ENCODE measurements at regions not wholly inside any gene's neighbourhood (a gene's known extent, or its start where the extent isn't known, plus 50 kb on each side); places are given as distances from the start of the nearest gene placed in this dataset.

DNA sequence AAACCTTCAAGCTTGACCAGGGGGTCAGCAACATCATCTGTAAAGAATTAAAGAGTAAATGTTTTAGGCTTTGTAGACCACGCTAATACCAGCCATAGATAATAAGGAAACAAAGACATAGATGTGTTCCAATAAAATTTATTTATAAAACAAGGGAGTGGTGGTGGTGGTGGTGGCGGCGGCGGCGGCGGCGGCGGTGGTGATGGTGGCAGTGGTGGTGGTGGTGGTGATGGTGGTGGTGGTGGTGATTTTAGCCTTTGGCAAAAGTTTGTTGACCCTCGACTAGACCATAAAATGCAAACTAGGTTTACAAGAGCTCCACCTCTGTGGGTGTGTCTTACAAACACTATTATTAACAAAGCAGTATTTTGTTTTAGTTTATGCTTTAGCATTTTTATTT, 222.3 kb upstream of the SPOCK3 start:
- intact Hi-C loops (cut with micrococcal nuclease; ENCODE audit: unreplicated experiment) = no loop called here
- H3K4me1 Mint-ChIP-seq (ENCODE audit: low read depth, unreplicated experiment) = peaks cover 6% of the 10 kb centered on the region
- no peaks in the 10 kb centered on the region for H3K36me3 Mint-ChIP-seq (ENCODE audit: insufficient read depth, unreplicated experiment)
- TF ChIP-seq, protein P1, sequence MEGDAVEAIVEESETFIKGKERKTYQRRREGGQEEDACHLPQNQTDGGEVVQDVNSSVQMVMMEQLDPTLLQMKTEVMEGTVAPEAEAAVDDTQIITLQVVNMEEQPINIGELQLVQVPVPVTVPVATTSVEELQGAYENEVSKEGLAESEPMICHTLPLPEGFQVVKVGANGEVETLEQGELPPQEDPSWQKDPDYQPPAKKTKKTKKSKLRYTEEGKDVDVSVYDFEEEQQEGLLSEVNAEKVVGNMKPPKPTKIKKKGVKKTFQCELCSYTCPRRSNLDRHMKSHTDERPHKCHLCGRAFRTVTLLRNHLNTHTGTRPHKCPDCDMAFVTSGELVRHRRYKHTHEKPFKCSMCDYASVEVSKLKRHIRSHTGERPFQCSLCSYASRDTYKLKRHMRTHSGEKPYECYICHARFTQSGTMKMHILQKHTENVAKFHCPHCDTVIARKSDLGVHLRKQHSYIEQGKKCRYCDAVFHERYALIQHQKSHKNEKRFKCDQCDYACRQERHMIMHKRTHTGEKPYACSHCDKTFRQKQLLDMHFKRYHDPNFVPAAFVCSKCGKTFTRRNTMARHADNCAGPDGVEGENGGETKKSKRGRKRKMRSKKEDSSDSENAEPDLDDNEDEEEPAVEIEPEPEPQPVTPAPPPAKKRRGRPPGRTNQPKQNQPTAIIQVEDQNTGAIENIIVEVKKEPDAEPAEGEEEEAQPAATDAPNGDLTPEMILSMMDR (IDR thresholded peaks at IDR 0.05; ENCODE audit: unreplicated experiment) = no peak
- BruUV-seq (replicated peaks) = no TSS peak
- H3K4me3 Mint-ChIP-seq (ENCODE audit: low read depth, unreplicated experiment) = no peak overlapping the region
- no peak for DNase-seq
- CTCF ChIA-PET = no interaction called here
- no peak overlapping the region for H3K27ac Mint-ChIP-seq (ENCODE audit: unreplicated experiment)
- H3K9me3 Mint-ChIP-seq (ENCODE audit: low read depth, unreplicated experiment) = peaks cover 5% of the 10 kb centered on the region
- no peaks in the 10 kb centered on the region for H3K27me3 Mint-ChIP-seq (ENCODE audit: unreplicated experiment)

- DNase-seq = no peak
- intact Hi-C loops (cut with micrococcal nuclease; ENCODE audit: unreplicated experiment) = no loop called here
- no TSS peak for BruUV-seq (replicated peaks)
- no peaks in the 10 kb centered on the region for H3K9me3 Mint-ChIP-seq (ENCODE audit: low read depth, unreplicated experiment)
- TF ChIP-seq, protein P1 (IDR thresholded peaks at IDR 0.05; ENCODE audit: unreplicated experiment) = no peak
- H3K27ac Mint-ChIP-seq (ENCODE audit: unreplicated experiment) = no peak overlapping the region
- CTCF ChIA-PET = no interaction called here
- H3K4me1 Mint-ChIP-seq (ENCODE audit: low read depth, unreplicated experiment) = no peaks in the 10 kb centered on the region
- H3K36me3 Mint-ChIP-seq (ENCODE audit: insufficient read depth, unreplicated experiment) = no peaks in the 10 kb centered on the region
- H3K4me3 Mint-ChIP-seq (ENCODE audit: low read depth, unreplicated experiment) = no peak overlapping the region
- no peaks in the 10 kb centered on the region for H3K27me3 Mint-ChIP-seq (ENCODE audit: unreplicated experiment)
Observed at GRCh38 chr4:167469436-167469835, 235.1 kb upstream of the SPOCK3 start.

DNA sequence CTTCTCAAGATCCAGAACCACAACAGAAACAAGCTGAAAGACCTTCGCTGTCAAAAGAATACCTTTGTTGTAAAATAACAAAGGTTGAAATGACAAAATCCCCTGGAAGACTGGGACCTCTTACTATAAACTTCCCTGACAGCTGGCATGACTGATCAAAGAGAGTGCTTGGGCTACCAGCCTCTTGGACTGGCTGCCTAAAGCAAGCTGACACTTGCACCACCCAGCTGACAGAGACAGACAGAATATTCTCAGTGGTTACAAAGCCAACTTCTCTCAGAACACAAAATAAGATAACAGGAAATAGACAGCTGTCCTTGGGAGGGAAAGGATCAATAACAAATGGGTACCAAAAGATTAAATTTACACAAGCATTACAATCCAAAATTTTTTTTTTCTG, 241.7 kb upstream of the SPOCK3 start:
- BruUV-seq (replicated peaks) = no TSS peak
- CTCF ChIA-PET = no interaction called here

DNA sequence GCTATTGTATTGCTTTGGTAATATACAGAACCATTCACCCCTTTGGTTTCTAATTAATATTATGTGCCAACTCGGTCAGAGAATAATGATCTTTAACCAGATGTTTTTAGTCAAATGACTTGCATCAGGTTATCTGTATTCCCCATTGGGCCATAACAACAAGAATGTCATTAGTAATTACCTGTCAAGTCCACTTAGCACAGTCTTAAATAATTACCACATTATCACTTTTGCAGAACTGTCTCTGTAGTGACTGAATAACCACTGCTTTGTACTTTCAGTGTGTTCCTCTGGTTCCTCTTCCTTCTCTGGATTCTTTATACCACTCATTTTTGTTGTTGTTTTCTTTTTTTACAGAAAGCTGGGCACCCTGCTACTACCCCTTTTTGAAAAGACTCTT, 257.7 kb upstream of the SPOCK3 start:
- intact Hi-C loops (cut with micrococcal nuclease; ENCODE audit: unreplicated experiment) = no loop called here
- Mint-ChIP-seq H3K27me3 (ENCODE audit: unreplicated experiment) (no peaks in the 10 kb centered on the region), H3K36me3 (ENCODE audit: insufficient read depth, unreplicated experiment) (no peaks in the 10 kb centered on the region), H3K9me3 (ENCODE audit: low read depth, unreplicated experiment) (peaks cover 2% of the 10 kb centered on the region), H3K27ac (ENCODE audit: unreplicated experiment) (no peak overlapping the region), H3K4me1 (ENCODE audit: low read depth, unreplicated experiment) (no peaks in the 10 kb centered on the region), H3K4me3 (ENCODE audit: low read depth, unreplicated experiment) (no peak overlapping the region)
- CTCF ChIA-PET = no interaction called here
- TF ChIP-seq, protein P1 (IDR thresholded peaks at IDR 0.05; ENCODE audit: unreplicated experiment) = no peak
- no peak for DNase-seq
- no TSS peak for BruUV-seq (replicated peaks)

More for the DNA sequence above, 241.7 kb upstream of the SPOCK3 start:
- no peaks in the 10 kb centered on the region for H3K9me3 Mint-ChIP-seq (ENCODE audit: low read depth, unreplicated experiment)
- H3K27ac Mint-ChIP-seq (ENCODE audit: unreplicated experiment) = no peak overlapping the region
- no peaks in the 10 kb centered on the region for H3K4me1 Mint-ChIP-seq (ENCODE audit: low read depth, unreplicated experiment)
- no peaks in the 10 kb centered on the region for H3K27me3 Mint-ChIP-seq (ENCODE audit: unreplicated experiment)
- no peak for DNase-seq
- TF ChIP-seq, protein P1 (IDR thresholded peaks at IDR 0.05; ENCODE audit: unreplicated experiment) = no peak
- intact Hi-C loops (cut with micrococcal nuclease; ENCODE audit: unreplicated experiment) = no loop called here
- no peaks in the 10 kb centered on the region for H3K36me3 Mint-ChIP-seq (ENCODE audit: insufficient read depth, unreplicated experiment)
- no peak overlapping the region for H3K4me3 Mint-ChIP-seq (ENCODE audit: low read depth, unreplicated experiment)

DNA sequence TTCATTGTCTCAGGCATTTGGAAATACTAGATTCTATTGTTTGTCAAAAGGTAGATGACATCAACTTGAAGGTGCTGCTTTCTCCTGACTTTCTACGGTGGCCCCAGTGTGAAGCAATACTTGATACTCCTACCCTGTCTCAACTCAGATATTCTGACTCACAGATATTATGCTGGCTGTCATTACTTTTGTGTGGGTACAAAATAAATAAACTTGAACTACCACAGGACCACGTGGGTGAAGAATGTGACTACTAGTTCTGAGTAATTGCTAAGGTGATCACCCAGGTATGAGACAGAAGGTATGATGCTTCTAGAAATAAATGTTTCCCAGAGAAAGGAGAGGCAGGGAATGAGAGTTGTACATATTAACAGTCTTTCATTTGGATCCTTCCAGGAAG, 275.3 kb upstream of the SPOCK3 start:
- TF ChIP-seq, protein P1 (IDR thresholded peaks at IDR 0.05; ENCODE audit: unreplicated experiment) = no peak
- H3K4me3 Mint-ChIP-seq (ENCODE audit: low read depth, unreplicated experiment) = no peak overlapping the region
- no peak for DNase-seq
- intact Hi-C loops (cut with micrococcal nuclease; ENCODE audit: unreplicated experiment) = no loop called here
- no TSS peak for BruUV-seq (replicated peaks)
- H3K27me3 Mint-ChIP-seq (ENCODE audit: unreplicated experiment) = no peaks in the 10 kb centered on the region
- H3K4me1 Mint-ChIP-seq (ENCODE audit: low read depth, unreplicated experiment) = peaks cover 8% of the 10 kb centered on the region
- H3K36me3 Mint-ChIP-seq (ENCODE audit: insufficient read depth, unreplicated experiment) = no peaks in the 10 kb centered on the region
- H3K9me3 Mint-ChIP-seq (ENCODE audit: low read depth, unreplicated experiment) = peaks cover 6% of the 10 kb centered on the region
- H3K27ac Mint-ChIP-seq (ENCODE audit: unreplicated experiment) = no peak overlapping the region
- CTCF ChIA-PET = no interaction called here

Data from Calu3 (cell line).